H1 (cell line): ENCODE measurements at regions not wholly inside any gene's neighbourhood (a gene's known extent, or its start where the extent isn't known, plus 50 kb on each side); places are given as distances from the start of the nearest gene placed in this dataset.

Experiments used
- CTCF ChIA-PET: fragments of 300-600 bp; sonication (Branson Sonifier 250); formaldehyde crosslinking; loops from one replicate; lab custom pipeline; 2021; ENCODE audit not compliant: partially characterized antibody; lab: Charles Lee
- POLR2A ChIA-PET: fragments of 300-600 bp; sonication (Branson Sonifier 250); formaldehyde crosslinking; loops from one replicate; lab custom pipeline; 2021; ENCODE audit warnings: inconsistent platforms; ENCODE audit not compliant: partially characterized antibody; lab: Charles Lee
- DNase-seq, 2 experiments: peaks; one replicate each; pipeline versions ENCODE4 v3.0.0 to v3.0.0-alpha.2; 2010 to 2022; ENCODE audit warnings: low spot score in 2 of 2, low read depth in 1 of 2, mixed read lengths in 1 of 2
- FAIRE-seq: peaks from 2 replicates; lab custom pipeline; 2011; peaks lifted over from hg19 to GRCh38; lab: Jason Lieb, UNC
- H2AFZ ChIP-seq: 2 replicates; pipeline ENCODE4 v1.8.1; 2012; ENCODE audit warnings: low read length, inconsistent platforms
- H2AK5ac ChIP-seq: 2 replicates; pipeline ENCODE4 v1.6.1; 2013; ENCODE audit warnings: low read depth, low read length
- H2BK120ac ChIP-seq: replicated peaks from 2 replicates; pipeline ENCODE3; 2013; ENCODE audit warnings: low read depth, low read length, inconsistent platforms
- H2BK12ac ChIP-seq: 2 replicates; pipeline ENCODE4 v1.6.1; 2013; ENCODE audit warnings: low read depth, low read length
- H2BK15ac ChIP-seq: 2 replicates; pipeline ENCODE4 v1.6.1; 2013; ENCODE audit warnings: low read length
- H2BK20ac ChIP-seq: 2 replicates; pipeline ENCODE4 v1.6.1; 2013; ENCODE audit warnings: low read length
- H2BK5ac ChIP-seq: 2 replicates; pipeline ENCODE4 v1.6.1; 2013; ENCODE audit warnings: low read depth, low read length
- H3K14ac ChIP-seq: 2 replicates; pipeline ENCODE4 v1.6.1; 2013; ENCODE audit warnings: inconsistent platforms; ENCODE audit not compliant: insufficient read length
- H3K18ac ChIP-seq: 2 replicates; pipeline ENCODE4 v1.6.1; 2013; ENCODE audit warnings: low read length; ENCODE audit errors: extremely low read depth
- H3K23ac ChIP-seq: 2 replicates; pipeline ENCODE4 v1.6.1; 2013; ENCODE audit warnings: inconsistent platforms; ENCODE audit not compliant: insufficient read length
- H3K23me2 ChIP-seq: 2 replicates; pipeline ENCODE4 v1.6.1; 2013; ENCODE audit warnings: low read depth, low read length
- H3K27ac ChIP-seq: 2 replicates; pipeline ENCODE4 v1.6.1; 2011; ENCODE audit warnings: low read depth, low read length, inconsistent platforms
- H3K27me3 ChIP-seq, 4 experiments: replicated peaks in 1 of 4; 1 replicate in 1 of 4; 2 replicates in 3 of 4; pipeline versions ENCODE4 v1.6.1 to v1.8.1; 2011 to 2013; ENCODE audit warnings: low read length in 3 of 4, mild to moderate bottlenecking in 3 of 4, inconsistent platforms in 2 of 4, mixed read lengths in 2 of 4, moderate library complexity in 1 of 4; ENCODE audit not compliant: control insufficient read depth in 3 of 4, insufficient read depth in 3 of 4; ENCODE audit errors: extremely low read depth in 1 of 4
- H3K36me3 ChIP-seq, 4 experiments: 2 replicates each; pipeline versions ENCODE4 v1.6.1 to v1.8.1; 2011 to 2013; ENCODE audit warnings: mild to moderate bottlenecking in 4 of 4, low read length in 3 of 4, moderate library complexity in 2 of 4, control low read depth in 1 of 4, inconsistent platforms in 1 of 4; ENCODE audit not compliant: insufficient read depth in 4 of 4, control insufficient read depth in 2 of 4
- H3K4ac ChIP-seq: replicated peaks from 2 replicates; pipeline ENCODE3; 2013; ENCODE audit warnings: low read length, low read depth, mixed read lengths, inconsistent platforms; ENCODE audit not compliant: insufficient read length
- H3K4me1 ChIP-seq, 4 experiments: replicated peaks in 1 of 4; 1 replicate in 1 of 4; 2 replicates in 3 of 4; pipeline versions ENCODE4 v1.6.1 to v1.8.1; 2011 to 2013; ENCODE audit warnings: low read length in 3 of 4, inconsistent platforms in 2 of 4, mixed read lengths in 1 of 4; ENCODE audit not compliant: insufficient read depth in 4 of 4, control insufficient read depth in 3 of 4
- H3K4me2 ChIP-seq, 2 experiments: 2 replicates each; pipeline versions ENCODE4 v1.6.1 to v1.8.1; 2011 to 2013; ENCODE audit warnings: low read depth in 2 of 2, low read length in 2 of 2, control low read depth in 1 of 2, inconsistent platforms in 1 of 2, mild to moderate bottlenecking in 1 of 2; ENCODE audit not compliant: insufficient read depth in 1 of 2
- H3K4me3 ChIP-seq, 4 experiments: fragments of 200-600, 300-600 bp in 1 of 4; sonication (generic), shearing (Covaris generic), sonication (Bioruptor Twin) in 1 of 4; 2 replicates each; pipeline versions ENCODE4 v1.5.1 to v1.8.1; 2011 to 2016; ENCODE audit warnings: low read length in 4 of 4, low read depth in 3 of 4, control low read depth in 2 of 4, inconsistent platforms in 2 of 4, mild to moderate bottlenecking in 2 of 4, mixed read lengths in 1 of 4, moderate library complexity in 1 of 4; ENCODE audit not compliant: insufficient read depth in 2 of 4; ENCODE audit errors: extremely low read depth in 1 of 4
- H3K56ac ChIP-seq: replicated peaks from 2 replicates; pipeline ENCODE3; 2013; ENCODE audit warnings: low read depth, mild to moderate bottlenecking, mixed read lengths, low read length, inconsistent platforms; ENCODE audit not compliant: insufficient read length
- H3K79me1 ChIP-seq: 2 replicates; pipeline ENCODE4 v1.6.1; 2013; ENCODE audit warnings: low read depth, low read length, control low read depth
- H3K79me2 ChIP-seq, 2 experiments: 2 replicates each; pipeline versions ENCODE4 v1.6.1 to v1.8.1; 2012 to 2013; ENCODE audit warnings: low read length in 2 of 2, mild to moderate bottlenecking in 2 of 2, inconsistent platforms in 1 of 2; ENCODE audit not compliant: insufficient read depth in 2 of 2, control insufficient read depth in 1 of 2
- H3K9ac ChIP-seq, 4 experiments: replicated peaks in 1 of 4; 1 replicate in 1 of 4; 2 replicates in 3 of 4; pipeline versions ENCODE4 v1.6.1 to v1.8.1; 2011 to 2013; ENCODE audit warnings: low read depth in 3 of 4, low read length in 3 of 4, control low read depth in 2 of 4, mild to moderate bottlenecking in 2 of 4, moderate library complexity in 2 of 4, inconsistent platforms in 1 of 4; ENCODE audit errors: extremely low read depth in 1 of 4
- H3K9me3 ChIP-seq, 2 experiments: 2 replicates each; pipeline versions ENCODE4 v1.6.1 to v1.8.1; 2012 to 2013; ENCODE audit warnings: mild to moderate bottlenecking in 2 of 2, moderate library complexity in 2 of 2, control low read depth in 1 of 2, inconsistent platforms in 1 of 2, low read depth in 1 of 2, low read length in 1 of 2, mixed read lengths in 1 of 2; ENCODE audit not compliant: insufficient read depth in 2 of 2
- H4K20me1 ChIP-seq, 2 experiments: replicated peaks in 1 of 2; 2 replicates each; pipeline versions ENCODE3 to v1.8.1; 2011 to 2013; ENCODE audit warnings: inconsistent platforms in 2 of 2, low read length in 2 of 2, mild to moderate bottlenecking in 1 of 2; ENCODE audit not compliant: insufficient read depth in 2 of 2, control insufficient read depth in 1 of 2
- H4K5ac ChIP-seq: 2 replicates; pipeline ENCODE4 v1.6.1; 2013; ENCODE audit warnings: low read length, low read depth, mixed read lengths, inconsistent platforms; ENCODE audit not compliant: insufficient read length
- H4K8ac ChIP-seq: 2 replicates; pipeline ENCODE4 v1.8.0; 2013; ENCODE audit warnings: mild to moderate bottlenecking, moderate library complexity, low read length, inconsistent platforms; ENCODE audit not compliant: insufficient read depth; ENCODE audit errors: extremely low read depth
- H4K91ac ChIP-seq: replicated peaks from 2 replicates; pipeline ENCODE3; 2013; ENCODE audit warnings: low read length, mixed read lengths, inconsistent platforms; ENCODE audit not compliant: insufficient read length
- CHD1 ChIP-seq: IDR thresholded peaks from 2 replicates; pipeline ENCODE4 v1.6.1; 2012; ENCODE audit warnings: low read depth, low read length, improper control_type of control experiment
- EP300 ChIP-seq, 2 experiments: IDR thresholded peaks; 1 replicate in 1 of 2; 2 replicates in 1 of 2; pipeline ENCODE4 v1.6.1; 2011 to 2012; ENCODE audit warnings: low read depth in 2 of 2, low read length in 2 of 2, mild to moderate bottlenecking in 2 of 2, borderline replicate concordance in 1 of 2, inconsistent platforms in 1 of 2, moderate library complexity in 1 of 2
- GTF2F1 ChIP-seq: IDR thresholded peaks from 2 replicates; pipeline ENCODE4 v1.6.1; 2012; ENCODE audit warnings: low read depth, low read length, improper control_type of control experiment, borderline replicate concordance
- RBBP5 ChIP-seq: IDR thresholded peaks from 2 replicates; pipeline ENCODE4 v1.7.1; 2012; ENCODE audit warnings: low read depth, mild to moderate bottlenecking, inconsistent platforms, low read length, moderate library complexity, borderline replicate concordance
- SRF ChIP-seq: IDR thresholded peaks from 2 replicates; pipeline ENCODE4 v1.6.1; 2011; ENCODE audit warnings: mild to moderate bottlenecking, low read depth, low read length, moderate library complexity
- TAF7 ChIP-seq: optimal IDR thresholded peaks from 2 replicates; pipeline ENCODE3; 2011; ENCODE audit warnings: low read depth, mild to moderate bottlenecking, inconsistent platforms, low read length, moderate library complexity, borderline replicate concordance
- TBP ChIP-seq: IDR thresholded peaks from 2 replicates; pipeline ENCODE4 v1.6.1; 2011; ENCODE audit warnings: low read depth, low read length, improper control_type of control experiment
- WGBS, 2 experiments: shearing (Covaris generic) in 1 of 2; methylation state at CpG; one replicate each; pipeline versions ENCODE4 v1.1.6 to v1.1.7; 2013 to 2015; ENCODE audit warnings: low lambda C conversion rate in 2 of 2, mixed read lengths in 2 of 2, inconsistent platforms in 1 of 2, low coverage in 1 of 2, missing lambda C conversion rate in 1 of 2; ENCODE audit not compliant: insufficient replicate concordance in 2 of 2, insufficient coverage in 1 of 2, insufficient read length in 1 of 2; ENCODE audit errors: extremely low coverage in 1 of 2, missing lambda C conversion rate in 1 of 2; 5-methylcytosine and 5-hydroxymethylcytosine counted together

DNA sequence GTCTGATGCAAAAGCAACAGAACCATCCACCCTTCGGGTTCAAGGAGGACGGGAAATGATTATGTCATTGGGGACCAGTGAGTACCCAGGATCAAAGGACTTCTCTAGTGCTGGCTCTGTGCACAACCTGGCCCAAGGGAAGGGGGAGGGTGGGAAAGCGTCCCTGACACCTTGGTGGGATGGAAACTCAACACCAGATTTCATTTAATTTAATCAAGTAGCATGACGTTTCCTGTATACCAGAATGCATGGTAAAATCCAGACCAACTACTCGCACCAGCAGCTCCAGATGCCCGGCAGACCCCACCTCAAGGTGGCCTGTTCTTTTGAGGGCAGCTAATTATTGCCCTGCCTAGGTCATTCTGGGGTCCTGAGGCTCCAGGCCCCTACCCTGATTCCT, 385.1 kb downstream of the CADM1 start:
- H4K8ac ChIP-seq: no peak overlapping the region
- H3K4ac ChIP-seq: no peak overlapping the region
- no peaks in the 10 kb centered on the region for H3K79me2 ChIP-seq
- POLR2A ChIA-PET: no interaction called here
- no peak overlapping the region for H2BK120ac ChIP-seq
- H3K36me3 ChIP-seq: no peaks in the 10 kb centered on the region
- no peaks in the 10 kb centered on the region for H3K23me2 ChIP-seq
- no peak overlapping the region for H3K14ac ChIP-seq
- no peak overlapping the region for H2BK5ac ChIP-seq
- H3K18ac ChIP-seq: no peak overlapping the region
- no peaks in the 10 kb centered on the region for H3K79me1 ChIP-seq
- 76% methylated on average over 6 of the region's 6 CpGs; no CpG with 5 or more reads in 1 of the 2 experiments for WGBS, 2 experiments
- H4K91ac ChIP-seq: no peak overlapping the region
- H4K5ac ChIP-seq: no peak overlapping the region
- no peak overlapping the region for H3K9ac ChIP-seq
- DNase-seq (no peak), FAIRE-seq (no peak)
- CTCF ChIA-PET: interaction anchor here (1.0 kb wide), 1 partner anchor 13 kb away, joined by 3 read pairs; no protein-coding TSS in a partner anchor
- H2AFZ ChIP-seq: no peak overlapping the region
- H3K4me2 ChIP-seq: no peak overlapping the region
- peaks cover 2 to 15% (median 9%) of the 10 kb centered on the region in 4 experiments; a peak in 6 of 7 replicates for H3K4me1 ChIP-seq
- TF ChIP-seq CHD1: no peak
- TF ChIP-seq TAF7: no peak
- no peak for TF ChIP-seq TBP
- TF ChIP-seq EP300 (IDR thresholded peaks at IDR 0.05; ENCODE audit: borderline replicate concordance in 1 of 2, low read depth in 2 of 2, low read length in 2 of 2): no peak
- TF ChIP-seq GTF2F1: no peak
- no peak for TF ChIP-seq SRF
- no peak for TF ChIP-seq RBBP5
- H2AK5ac ChIP-seq: no peak overlapping the region
- H2BK20ac ChIP-seq: peak overlapping the region; percentile 49; the same call in 1 of the 2 replicates
- H4K20me1 ChIP-seq: no peaks in the 10 kb centered on the region
- H3K27me3 ChIP-seq: peaks cover 0 to 3% (median 0%) of the 10 kb centered on the region in 4 experiments; a peak in 1 of 7 replicates
- no peak overlapping the region for H3K4me3 ChIP-seq
- H2BK12ac ChIP-seq: no peak overlapping the region
- H3K9me3 ChIP-seq: no peaks in the 10 kb centered on the region
- H3K56ac ChIP-seq: no peak overlapping the region
- no peak overlapping the region for H3K23ac ChIP-seq
- H3K27ac ChIP-seq: no peak overlapping the region
- peak overlapping the region; percentile 36; the same call in 1 of the 2 replicates for H2BK15ac ChIP-seq
